GM12878 (cell line): ENCODE measurements at regions not wholly inside any gene's neighbourhood (a gene's known extent, or its start where the extent isn't known, plus 50 kb on each side); places are given as distances from the start of the nearest gene placed in this dataset.

Experiments used
- ATAC-seq: fragments of 200-7000 bp; cut with Tn5 transposase; 3 replicates; pipeline ENCODE4 v1.9.1; 2020; ENCODE audit warnings: mild to moderate bottlenecking, moderate library complexity
- BruUV-seq: library from RNA; stranded (reverse); fragments of 400-500 nt; replicated peaks from 2 replicates; lab custom pipeline; 2021; lab: Mats Ljungman, UMichigan
- CTCF ChIA-PET: fragments of 300-600 bp; sonication (Branson Sonifier 250); formaldehyde crosslinking; extraction: SDS; loops from one replicate; lab custom pipeline; 2021; ENCODE audit warnings: inconsistent platforms; lab: Yijun Ruan, JAX
- POLR2A ChIA-PET: fragments of 350-600 bp; formaldehyde crosslinking; extraction: SDS; loops from one replicate; lab custom pipeline; 2021; ENCODE audit warnings: inconsistent platforms; lab: Charles Lee
- RAD21 ChIA-PET: fragments of 300-600 bp; sonication (Branson Sonifier 250); formaldehyde crosslinking; loops from one replicate; lab custom pipeline; 2023; ENCODE audit warnings: antibody characterized with exemption; ENCODE audit not compliant: unreplicated experiment; lab: Charles Lee
- SMC1A ChIA-PET: fragments of 300-600 bp; sonication (Branson Sonifier 250); formaldehyde crosslinking; loops from one replicate; lab custom pipeline; 2023; ENCODE audit not compliant: unreplicated experiment, uncharacterized antibody; lab: Charles Lee
- DNase-seq: peaks from one replicate; pipeline ENCODE4 v3.0.0-alpha.2; 2011; ENCODE audit warnings: low read depth, low spot score
- FAIRE-seq: peaks from 3 replicates; lab custom pipeline; 2011; peaks lifted over from hg19 to GRCh38; lab: Jason Lieb, UNC
- H2AFZ ChIP-seq: 2 replicates; pipeline ENCODE4 v1.6.0; 2011; ENCODE audit warnings: low read depth, low read length, control low read depth; ENCODE audit not compliant: control insufficient read depth
- H3K27ac ChIP-seq: 2 replicates; pipeline ENCODE4 v1.5.1; 2011; ENCODE audit warnings: control low read depth; ENCODE audit not compliant: control insufficient read depth, insufficient read depth
- H3K27me3 ChIP-seq, 2 experiments: replicated peaks in 1 of 2; 2 replicates each; pipeline versions ENCODE4 v1.6.0 to v1.6.1; 2011; ENCODE audit warnings: low read length in 1 of 2; ENCODE audit not compliant: control insufficient read depth in 2 of 2, insufficient read depth in 2 of 2
- H3K36me3 ChIP-seq, 2 experiments: 2 replicates each; pipeline ENCODE4 v1.5.1; 2011; ENCODE audit warnings: low read length in 1 of 2; ENCODE audit not compliant: control insufficient read depth in 2 of 2, insufficient read depth in 2 of 2
- H3K4me1 ChIP-seq: 2 replicates; pipeline ENCODE4 v1.6.1; 2011; ENCODE audit warnings: mild to moderate bottlenecking, low read length, moderate library complexity, mixed read lengths; ENCODE audit not compliant: control insufficient read depth, insufficient read depth
- H3K4me2 ChIP-seq: 2 replicates; pipeline ENCODE4 v1.6.0; 2011; ENCODE audit warnings: control low read depth; ENCODE audit not compliant: control insufficient read depth, insufficient read depth
- H3K4me3 ChIP-seq: fragments of 200-600 bp; sonication (generic); 2 replicates; pipeline ENCODE4 v1.5.1; 2016
- H3K79me2 ChIP-seq: 2 replicates; pipeline ENCODE4 v1.6.0; 2011; ENCODE audit warnings: low read length; ENCODE audit not compliant: control insufficient read depth, insufficient read depth
- H3K9ac ChIP-seq: 2 replicates; pipeline ENCODE4 v1.8.0; 2011; ENCODE audit warnings: low read length, control low read depth, mixed read lengths; ENCODE audit not compliant: control insufficient read depth, insufficient read depth
- H3K9me3 ChIP-seq: replicated peaks from 3 replicates; pipeline ENCODE4 v1.5.1; 2011; ENCODE audit warnings: mild to moderate bottlenecking, low read length; ENCODE audit not compliant: control insufficient read depth, insufficient read depth
- H4K20me1 ChIP-seq: 2 replicates; pipeline ENCODE4 v1.6.0; 2011; ENCODE audit not compliant: control insufficient read depth, insufficient read depth
- CEBPB ChIP-seq, 2 experiments: fragments of 150-350 bp in 1 of 2; IDR thresholded peaks; 2 replicates each; pipeline ENCODE4 v1.6.1; 2012 to 2014; ENCODE audit warnings: low read depth in 2 of 2, low read length in 2 of 2, borderline replicate concordance in 1 of 2, inconsistent platforms in 1 of 2
- CREM ChIP-seq: IDR thresholded peaks from 2 replicates; pipeline ENCODE4 v1.6.1; 2014; ENCODE audit warnings: antibody characterized with exemption, low read depth
- EP300 ChIP-seq, 2 experiments: fragments of 150-350 bp in 1 of 2; IDR thresholded peaks; 2 replicates each; pipeline ENCODE4 v1.6.1; 2011 to 2012; ENCODE audit warnings: low read depth in 2 of 2, low read length in 2 of 2, borderline replicate concordance in 1 of 2, improper control_type of control experiment in 1 of 2, inconsistent platforms in 1 of 2; ENCODE audit not compliant: control insufficient read depth in 1 of 2
- HCFC1 ChIP-seq: fragments of 150-350 bp; IDR thresholded peaks from 2 replicates; pipeline ENCODE4 v1.6.1; 2014; ENCODE audit warnings: low read length
- MTA2 ChIP-seq: fragments of 450-650 bp; IDR thresholded peaks from 2 replicates; pipeline ENCODE4 v1.6.1; 2016; ENCODE audit warnings: low read depth, mild to moderate bottlenecking, moderate library complexity
- MXI1 ChIP-seq: fragments of 150-350 bp; IDR thresholded peaks from 2 replicates; pipeline ENCODE4 v1.6.1; 2011; ENCODE audit warnings: low read depth, mild to moderate bottlenecking, inconsistent platforms, low read length, improper control_type of control experiment
- NFXL1 ChIP-seq: fragments of 450-650 bp; IDR thresholded peaks from 2 replicates; pipeline ENCODE4 v1.6.1; 2017; ENCODE audit warnings: antibody characterized with exemption, mild to moderate bottlenecking, borderline replicate concordance
- PML ChIP-seq: IDR thresholded peaks from 2 replicates; pipeline ENCODE4 v1.6.1; 2012; ENCODE audit warnings: low read length, inconsistent platforms
- POLR2A ChIP-seq: IDR thresholded peaks from 2 replicates; pipeline ENCODE4 v1.6.1; 2011; ENCODE audit warnings: low read depth, mild to moderate bottlenecking, low read length
- SMARCA5 ChIP-seq: fragments of 450-650 bp; IDR thresholded peaks from 2 replicates; pipeline ENCODE4 v1.6.1; 2017; ENCODE audit warnings: mild to moderate bottlenecking
- SP1 ChIP-seq: IDR thresholded peaks from one replicate; pipeline ENCODE4 v1.6.1; 2011; ENCODE audit warnings: low read depth, low read length
- YY1 ChIP-seq: IDR thresholded peaks from 2 replicates; pipeline ENCODE4 v1.6.1; 2011; ENCODE audit warnings: low read depth, mild to moderate bottlenecking, low read length
- WGBS: methylation state at CpG from one replicate; pipeline ENCODE4 v1.1.6; 2016; ENCODE audit warnings: low lambda C conversion rate; ENCODE audit not compliant: insufficient replicate concordance, insufficient coverage; ENCODE audit errors: missing lambda C conversion rate; 5-methylcytosine and 5-hydroxymethylcytosine counted together
- in situ Hi-C: fragments of 300-500 bp; cut with MboI; formaldehyde crosslinking; loops from 9 replicates; pipeline ENCODE4 v1.14.3; 2018; ENCODE audit warnings: mixed read lengths
- intact Hi-C: fragments of 100-400 bp; cut with micrococcal nuclease; formaldehyde crosslinking; loops from one replicate; pipeline ENCODE4 v1.14.2; 2022; ENCODE audit not compliant: unreplicated experiment
- TF ChIP-seq, protein P1 (sequence below): fragments of 450-650 bp; formaldehyde crosslinking; IDR thresholded peaks from 2 replicates; pipeline ENCODE4 v1.4.0; 2022; ENCODE audit warnings: mild to moderate bottlenecking, moderate library complexity
- TF ChIP-seq, protein P2 (sequence below): IDR thresholded peaks from 2 replicates; pipeline ENCODE4 v1.6.1; 2012; ENCODE audit warnings: low read depth, low read length, improper control_type of control experiment
- TF ChIP-seq, protein P3 (sequence below): fragments of 450-650 bp; IDR thresholded peaks from 2 replicates; pipeline ENCODE4 v1.6.1; 2018; ENCODE audit warnings: borderline replicate concordance, mild to moderate bottlenecking; ENCODE audit not compliant: partially characterized antibody

DNA sequence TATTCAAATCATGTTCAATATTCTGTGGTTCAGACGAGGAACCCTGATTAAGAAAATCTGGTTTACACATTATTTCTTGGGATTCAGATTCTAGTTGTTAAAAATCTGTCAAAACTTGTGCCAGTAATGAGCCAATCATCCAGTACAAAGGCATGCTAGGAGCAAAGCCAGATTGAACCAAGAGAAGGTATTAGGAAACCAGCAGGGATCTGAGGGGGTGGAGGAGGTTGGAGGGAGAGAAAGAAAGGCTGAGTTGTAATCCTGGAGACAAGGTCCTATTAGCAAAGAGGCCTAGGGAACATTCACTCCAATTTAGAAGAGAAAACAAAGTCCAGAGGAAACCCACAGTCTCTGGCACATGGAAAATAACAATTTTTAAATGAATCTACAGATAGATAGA lies 352.9 kb downstream of the LTN1 start:
- TF ChIP-seq SMARCA5: no peak
- TF ChIP-seq YY1: no peak
- TF ChIP-seq, protein P1, sequence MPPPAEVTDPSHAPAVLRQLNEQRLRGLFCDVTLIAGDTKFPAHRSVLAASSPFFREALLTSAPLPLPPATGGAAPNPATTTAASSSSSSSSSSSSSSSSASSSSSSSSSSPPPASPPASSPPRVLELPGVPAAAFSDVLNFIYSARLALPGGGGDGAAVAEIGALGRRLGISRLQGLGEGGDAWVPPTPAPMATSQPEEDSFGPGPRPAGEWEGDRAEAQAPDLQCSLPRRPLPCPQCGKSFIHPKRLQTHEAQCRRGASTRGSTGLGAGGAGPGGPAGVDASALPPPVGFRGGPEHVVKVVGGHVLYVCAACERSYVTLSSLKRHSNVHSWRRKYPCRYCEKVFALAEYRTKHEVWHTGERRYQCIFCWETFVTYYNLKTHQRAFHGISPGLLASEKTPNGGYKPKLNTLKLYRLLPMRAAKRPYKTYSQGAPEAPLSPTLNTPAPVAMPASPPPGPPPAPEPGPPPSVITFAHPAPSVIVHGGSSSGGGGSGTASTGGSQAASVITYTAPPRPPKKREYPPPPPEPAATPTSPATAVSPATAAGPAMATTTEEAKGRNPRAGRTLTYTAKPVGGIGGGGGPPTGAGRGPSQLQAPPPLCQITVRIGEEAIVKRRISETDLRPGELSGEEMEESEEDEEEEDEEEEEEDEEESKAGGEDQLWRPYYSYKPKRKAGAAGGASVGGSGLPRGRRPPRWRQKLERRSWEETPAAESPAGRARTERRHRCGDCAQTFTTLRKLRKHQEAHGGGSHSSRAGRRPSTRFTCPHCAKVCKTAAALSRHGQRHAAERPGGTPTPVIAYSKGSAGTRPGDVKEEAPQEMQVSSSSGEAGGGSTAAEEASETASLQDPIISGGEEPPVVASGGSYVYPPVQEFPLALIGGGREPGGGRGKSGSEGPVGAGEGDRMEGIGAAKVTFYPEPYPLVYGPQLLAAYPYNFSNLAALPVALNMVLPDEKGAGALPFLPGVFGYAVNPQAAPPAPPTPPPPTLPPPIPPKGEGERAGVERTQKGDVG (CRISPR knock-in tag): no peak
- TF ChIP-seq, protein P2, sequence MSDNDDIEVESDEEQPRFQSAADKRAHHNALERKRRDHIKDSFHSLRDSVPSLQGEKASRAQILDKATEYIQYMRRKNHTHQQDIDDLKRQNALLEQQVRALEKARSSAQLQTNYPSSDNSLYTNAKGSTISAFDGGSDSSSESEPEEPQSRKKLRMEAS: no peak
- no peak for TF ChIP-seq EP300 (IDR thresholded peaks at IDR 0.05; ENCODE audit: borderline replicate concordance in 1 of 2, control insufficient read depth in 1 of 2, low read depth in 2 of 2, low read length in 2 of 2)
- TF ChIP-seq MTA2: no peak
- TF ChIP-seq PML: no peak
- TF ChIP-seq NFXL1: no peak
- TF ChIP-seq POLR2A: no peak
- TF ChIP-seq, protein P3, sequence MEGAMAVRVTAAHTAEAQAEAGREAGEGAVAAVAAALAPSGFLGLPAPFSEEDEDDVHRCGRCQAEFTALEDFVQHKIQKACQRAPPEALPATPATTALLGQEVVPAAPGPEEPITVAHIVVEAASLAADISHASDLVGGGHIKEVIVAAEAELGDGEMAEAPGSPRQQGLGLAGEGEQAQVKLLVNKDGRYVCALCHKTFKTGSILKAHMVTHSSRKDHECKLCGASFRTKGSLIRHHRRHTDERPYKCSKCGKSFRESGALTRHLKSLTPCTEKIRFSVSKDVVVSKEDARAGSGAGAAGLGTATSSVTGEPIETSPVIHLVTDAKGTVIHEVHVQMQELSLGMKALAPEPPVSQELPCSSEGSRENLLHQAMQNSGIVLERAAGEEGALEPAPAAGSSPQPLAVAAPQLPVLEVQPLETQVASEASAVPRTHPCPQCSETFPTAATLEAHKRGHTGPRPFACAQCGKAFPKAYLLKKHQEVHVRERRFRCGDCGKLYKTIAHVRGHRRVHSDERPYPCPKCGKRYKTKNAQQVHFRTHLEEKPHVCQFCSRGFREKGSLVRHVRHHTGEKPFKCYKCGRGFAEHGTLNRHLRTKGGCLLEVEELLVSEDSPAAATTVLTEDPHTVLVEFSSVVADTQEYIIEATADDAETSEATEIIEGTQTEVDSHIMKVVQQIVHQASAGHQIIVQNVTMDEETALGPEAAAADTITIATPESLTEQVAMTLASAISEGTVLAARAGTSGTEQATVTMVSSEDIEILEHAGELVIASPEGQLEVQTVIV: no peak
- TF ChIP-seq CEBPB (IDR thresholded peaks at IDR 0.05; ENCODE audit: borderline replicate concordance in 1 of 2, low read depth in 2 of 2, low read length in 2 of 2): no peak
- no peak for TF ChIP-seq HCFC1
- no peak for TF ChIP-seq SP1
- TF ChIP-seq CREM: no peak
- TF ChIP-seq MXI1: no peak
- in situ Hi-C loops (no loop called here), intact Hi-C loops (no loop called here)
- ChIA-PET SMC1A (no interaction called here), CTCF (no interaction called here), RAD21 (no interaction called here), POLR2A (no interaction called here)
- Histone ChIP-seq H3K27ac (no peak overlapping the region), H3K4me1 (no peaks in the 10 kb centered on the region), H3K9ac (no peak overlapping the region), H3K36me3 (no peaks in the 10 kb centered on the region), H3K9me3 (no peaks in the 10 kb centered on the region), H4K20me1 (no peaks in the 10 kb centered on the region), H3K27me3 (no peaks in the 10 kb centered on the region), H3K4me3 (no peak overlapping the region), H3K4me2 (no peak overlapping the region), H2AFZ (no peak overlapping the region), H3K79me2 (no peaks in the 10 kb centered on the region)
- no peak for DNase-seq
- FAIRE-seq: no peak
- WGBS: 4% methylated on average over 1 of the region's 1 CpG
- no peak for ATAC-seq
- no TSS peak for BruUV-seq
